ENCODE measurements at regions not wholly inside any gene's neighbourhood (a gene's known extent, or its start where the extent isn't known, plus 50 kb on each side); places are given as distances from the start of the nearest gene placed in this dataset.
"Not testable (repeated sequence)": the region's sequence is repeated elsewhere in the genome, so short reads cannot be mapped to it uniquely, and the experiment has no call there.

DNA sequence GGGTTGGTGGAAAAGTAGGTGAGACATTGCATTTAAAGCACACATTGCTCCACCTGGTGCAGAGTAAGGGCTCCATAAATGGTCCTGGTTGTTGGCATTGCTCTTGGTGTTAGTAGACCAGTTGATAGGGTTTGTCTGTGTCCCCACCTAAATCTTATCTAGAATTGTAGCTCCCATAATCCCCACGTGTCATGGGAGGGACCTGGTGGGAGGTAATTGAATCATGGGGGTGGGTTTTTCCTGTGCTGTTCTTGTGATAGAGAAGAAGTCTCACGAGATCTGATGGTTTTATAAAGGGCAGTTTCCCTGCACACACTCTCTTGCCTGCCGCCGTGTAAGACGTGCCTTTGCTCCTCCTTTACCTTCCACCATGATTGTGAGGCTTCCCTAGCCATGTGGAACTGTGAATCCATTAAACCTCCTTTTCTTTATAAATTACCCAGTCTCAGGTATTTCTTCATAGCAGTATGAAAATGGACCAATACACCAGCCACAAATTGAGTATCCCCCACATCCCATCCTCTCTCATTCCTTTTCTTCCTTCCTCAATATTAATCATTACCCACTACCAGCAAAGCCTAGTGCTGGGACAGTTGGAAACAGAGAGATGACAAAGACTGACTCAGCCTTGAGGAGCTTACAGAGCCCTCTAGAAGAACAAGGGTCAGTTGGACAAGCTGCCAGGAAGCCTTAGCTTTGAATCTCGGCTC is 285.9 kb upstream of the CRY1 start:
- TF ChIP-seq, protein P1, sequence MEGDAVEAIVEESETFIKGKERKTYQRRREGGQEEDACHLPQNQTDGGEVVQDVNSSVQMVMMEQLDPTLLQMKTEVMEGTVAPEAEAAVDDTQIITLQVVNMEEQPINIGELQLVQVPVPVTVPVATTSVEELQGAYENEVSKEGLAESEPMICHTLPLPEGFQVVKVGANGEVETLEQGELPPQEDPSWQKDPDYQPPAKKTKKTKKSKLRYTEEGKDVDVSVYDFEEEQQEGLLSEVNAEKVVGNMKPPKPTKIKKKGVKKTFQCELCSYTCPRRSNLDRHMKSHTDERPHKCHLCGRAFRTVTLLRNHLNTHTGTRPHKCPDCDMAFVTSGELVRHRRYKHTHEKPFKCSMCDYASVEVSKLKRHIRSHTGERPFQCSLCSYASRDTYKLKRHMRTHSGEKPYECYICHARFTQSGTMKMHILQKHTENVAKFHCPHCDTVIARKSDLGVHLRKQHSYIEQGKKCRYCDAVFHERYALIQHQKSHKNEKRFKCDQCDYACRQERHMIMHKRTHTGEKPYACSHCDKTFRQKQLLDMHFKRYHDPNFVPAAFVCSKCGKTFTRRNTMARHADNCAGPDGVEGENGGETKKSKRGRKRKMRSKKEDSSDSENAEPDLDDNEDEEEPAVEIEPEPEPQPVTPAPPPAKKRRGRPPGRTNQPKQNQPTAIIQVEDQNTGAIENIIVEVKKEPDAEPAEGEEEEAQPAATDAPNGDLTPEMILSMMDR (conservative IDR thresholded peaks at IDR 0.05; ENCODE audit: low read depth, low read length), result not testable (repeated sequence)
- not testable (repeated sequence) for TF ChIP-seq EZH2 (IDR thresholded peaks at IDR 0.05; ENCODE audit: low read length, unreplicated experiment); EZH2phosphoT487 (IDR thresholded peaks at IDR 0.05; ENCODE audit: borderline replicate concordance, low read length)

Measured in PC-3 (cell line).